CD4-positive, alpha-beta T cell (primary cell): ENCODE measurements at regions not wholly inside any gene's neighbourhood (a gene's known extent, or its start where the extent isn't known, plus 50 kb on each side); places are given as distances from the start of the nearest gene placed in this dataset.

Source experiments
- ATAC-seq: fragments of 200-7000 bp; cut with Tn5 transposase; one replicate; pipeline ENCODE4 v1.10.0; 2022; ENCODE audit warnings: mild to moderate bottlenecking; ENCODE audit not compliant: poor library complexity
- CTCF ChIA-PET: fragments of 350-600 bp; sonication (Branson Sonifier 250); formaldehyde crosslinking; loops from one replicate; lab custom pipeline; 2021; ENCODE audit warnings: antibody characterized with exemption, inconsistent platforms; lab: Charles Lee
- POLR2A ChIA-PET: fragments of 350-600 bp; sonication (Branson Sonifier 250); formaldehyde crosslinking; loops from one replicate; lab custom pipeline; 2021; ENCODE audit warnings: antibody characterized with exemption, inconsistent platforms; lab: Charles Lee
- DNase-seq, 14 experiments: peaks; one replicate each; pipeline ENCODE4 v3.0.0-alpha.2; 2013 to 2020; ENCODE audit warnings: mixed read lengths in 2 of 14
- H3K27ac ChIP-seq, 2 donors: one replicate each; pipeline versions ENCODE4 v1.5.1 to v1.7.0; 2013; ENCODE audit warnings: low read length in 2 of 2, low read depth in 1 of 2, mild to moderate bottlenecking in 1 of 2
- H3K27me3 ChIP-seq, 2 experiments: 1 replicate in 1 of 2; 2 replicates in 1 of 2; pipeline versions ENCODE4 v1.6.1 to v1.7.0; 2013; ENCODE audit warnings: low read length in 2 of 2, control low read depth in 1 of 2, mild to moderate bottlenecking in 1 of 2, moderate library complexity in 1 of 2; ENCODE audit not compliant: insufficient read depth in 2 of 2, control insufficient read depth in 1 of 2
- H3K36me3 ChIP-seq: one replicate; pipeline ENCODE4 v1.6.1; 2013; ENCODE audit warnings: low read length, control low read depth; ENCODE audit not compliant: insufficient read depth
- H3K4me1 ChIP-seq: one replicate; pipeline ENCODE4 v1.6.1; 2013; ENCODE audit warnings: low read length, control low read depth; ENCODE audit not compliant: insufficient read depth
- H3K4me3 ChIP-seq: one replicate; pipeline ENCODE4 v1.5.1; 2013; ENCODE audit warnings: mild to moderate bottlenecking, low read length, moderate library complexity
- H3K9me3 ChIP-seq, 2 experiments: 1 replicate in 1 of 2; 2 replicates in 1 of 2; pipeline versions ENCODE4 v1.6.1 to v1.7.0; 2013; ENCODE audit warnings: low read length in 2 of 2, mild to moderate bottlenecking in 2 of 2, control low read depth in 1 of 2, moderate library complexity in 1 of 2; ENCODE audit not compliant: control insufficient read depth in 1 of 2, insufficient read depth in 1 of 2
- H3K27ac Mint-ChIP-seq: one replicate; pipeline ENCODE4 v1.8.0; 2020; ENCODE audit warnings: mixed read lengths
- H3K27me3 Mint-ChIP-seq: one replicate; pipeline ENCODE4 v1.8.0; 2021; ENCODE audit warnings: mixed read lengths
- H3K36me3 Mint-ChIP-seq: one replicate; pipeline ENCODE4 v1.8.0; 2021; ENCODE audit warnings: low read depth, mixed read lengths
- H3K4me1 Mint-ChIP-seq: one replicate; pipeline ENCODE4 v1.8.0; 2021; ENCODE audit warnings: low read depth, mixed read lengths
- H3K4me3 Mint-ChIP-seq: one replicate; pipeline ENCODE4 v1.8.0; 2020; ENCODE audit warnings: mild to moderate bottlenecking, mixed read lengths
- H3K9me3 Mint-ChIP-seq: one replicate; pipeline ENCODE4 v1.8.0; 2020; ENCODE audit warnings: mixed read lengths
- CTCF ChIP-seq: fragments of 200-600 bp; IDR thresholded peaks from one replicate; pipeline ENCODE4 v1.8.0; 2022; ENCODE audit warnings: antibody characterized with exemption, mild to moderate bottlenecking
- intact Hi-C, 2 experiments: fragments of 100-400 bp; cut with DNase I in 1 of 2; cut with micrococcal nuclease in 1 of 2; formaldehyde crosslinking; loops; one replicate each; pipeline versions ENCODE4 v1.15.1 to v1.9.0; 2023 to 2025; cut with DNase I, micrococcal nuclease

- no peak overlapping the region for H3K4me3 Mint-ChIP-seq
- no peaks in the 10 kb centered on the region for H3K36me3 Mint-ChIP-seq
- no peak for ATAC-seq
- H3K27ac ChIP-seq: no peak overlapping the region
- POLR2A ChIA-PET: no interaction called here
- no peak for TF ChIP-seq CTCF
- H3K4me1 Mint-ChIP-seq: no peaks in the 10 kb centered on the region
- intact Hi-C loops: no loop called here
- no peak overlapping the region for H3K4me3 ChIP-seq
- H3K27me3 ChIP-seq: no peaks in the 10 kb centered on the region
- peaks cover 27% of the 10 kb centered on the region for H3K27me3 Mint-ChIP-seq
- no peak for DNase-seq
- no peaks in the 10 kb centered on the region for H3K9me3 Mint-ChIP-seq
- no peak overlapping the region for H3K27ac Mint-ChIP-seq
- no peaks in the 10 kb centered on the region for H3K36me3 ChIP-seq
- H3K4me1 ChIP-seq: no peaks in the 10 kb centered on the region
- H3K9me3 ChIP-seq: peaks cover 0 to 2% of the 10 kb centered on the region in 2 experiments
- CTCF ChIA-PET: no interaction called here
Observed at GRCh38 chr16:86653285-86654006, 75.1 kb downstream of the FOXL1 start.

- Histone ChIP-seq H3K4me1 (no peaks in the 10 kb centered on the region), H3K36me3 (no peaks in the 10 kb centered on the region), H3K4me3 (no peak overlapping the region), H3K27me3 (peaks cover 0 to 3% of the 10 kb centered on the region in 2 experiments), H3K9me3 (peaks cover 0 to 14% of the 10 kb centered on the region in 2 experiments), H3K27ac (no peak overlapping the region)
- no peak for TF ChIP-seq CTCF
- no peak overlapping the region for H3K4me3 Mint-ChIP-seq
- H3K36me3 Mint-ChIP-seq: no peaks in the 10 kb centered on the region
- CTCF ChIA-PET: no interaction called here
- no peaks in the 10 kb centered on the region for H3K4me1 Mint-ChIP-seq
- no peak overlapping the region for H3K27ac Mint-ChIP-seq
- no peak for ATAC-seq
- POLR2A ChIA-PET: no interaction called here
- no peak for DNase-seq
- intact Hi-C loops: no loop called here
- H3K27me3 Mint-ChIP-seq: peaks cover 34% of the 10 kb centered on the region
- H3K9me3 Mint-ChIP-seq: peaks cover 4% of the 10 kb centered on the region
Observed at GRCh38 chr16:86657972-86658371, 79.6 kb downstream of the FOXL1 start.

GRCh38 chr16:86660623-86661022 is 82.3 kb downstream of the FOXL1 start:
- ATAC-seq: no peak
- peaks cover 0 to 14% of the 10 kb centered on the region in 2 experiments for H3K9me3 ChIP-seq
- intact Hi-C loops: no loop called here
- H3K9me3 Mint-ChIP-seq: peaks cover 7% of the 10 kb centered on the region
- H3K27me3 Mint-ChIP-seq: peaks cover 41% of the 10 kb centered on the region
- ChIA-PET POLR2A (no interaction called here), CTCF (no interaction called here)
- no peaks in the 10 kb centered on the region for H3K36me3 Mint-ChIP-seq
- no peaks in the 10 kb centered on the region for H3K4me1 Mint-ChIP-seq
- no peak overlapping the region for H3K27ac Mint-ChIP-seq
- TF ChIP-seq CTCF: no peak
- no peak overlapping the region for H3K27ac ChIP-seq
- H3K4me3 ChIP-seq: no peak overlapping the region
- H3K4me1 ChIP-seq: peaks cover 8% of the 10 kb centered on the region
- H3K27me3 ChIP-seq: peaks cover 0 to 3% of the 10 kb centered on the region in 2 experiments
- H3K4me3 Mint-ChIP-seq: no peak overlapping the region
- H3K36me3 ChIP-seq: no peaks in the 10 kb centered on the region
- no peak for DNase-seq
